Right lobe of liver (tissue), 6 donors: ENCODE measurements at regions not wholly inside any gene's neighbourhood (a gene's known extent, or its start where the extent isn't known, plus 50 kb on each side); places are given as distances from the start of the nearest gene placed in this dataset.

Source experiments
- ATAC-seq, 4 donors: fragments of 200-7000 bp; cut with Tn5 transposase; one replicate each; pipeline ENCODE4 v1.9.1; 2020; ENCODE audit warnings: mild to moderate bottlenecking in 4 of 4, moderate library complexity in 4 of 4
- DNase-seq, 3 donors: peaks; one replicate each; pipeline ENCODE4 v3.0.0-alpha.2; 2020
- H3K27ac ChIP-seq, 3 donors: fragments of 200-600 bp; one replicate each; pipeline ENCODE4 v1.8.0; 2022
- H3K27me3 ChIP-seq, 2 donors: fragments of 200-600 bp; one replicate each; pipeline ENCODE4 v1.8.0; 2022
- H3K36me3 ChIP-seq, 4 donors: fragments of 200-600 bp; sonication (generic) in 1 of 4; one replicate each; pipeline versions ENCODE4 v1.5.1 to v1.8.0; 2017 to 2022; ENCODE audit warnings: control low read depth in 1 of 4
- H3K4me1 ChIP-seq, 4 donors: fragments of 200-600 bp; sonication (generic) in 1 of 4; one replicate each; pipeline versions ENCODE4 v1.5.1 to v1.8.0; 2017 to 2022; ENCODE audit warnings: control low read depth in 1 of 4
- H3K4me3 ChIP-seq, 3 donors: fragments of 200-600 bp; one replicate each; pipeline ENCODE4 v1.8.0; 2022
- H3K9me3 ChIP-seq, 4 donors: fragments of 200-600 bp; sonication (generic) in 1 of 4; one replicate each; pipeline versions ENCODE4 v1.5.1 to v1.8.0; 2017 to 2022; ENCODE audit warnings: control low read depth in 1 of 4
- POLR2A ChIP-seq: fragments of 450-650 bp; IDR thresholded peaks from one replicate; pipeline ENCODE4 v1.6.1; 2017; ENCODE audit warnings: antibody characterized with exemption, mild to moderate bottlenecking
- WGBS: methylation state at CpG from one replicate; pipeline ENCODE4 v1.1.6; 2018; ENCODE audit warnings: low coverage, low lambda C conversion rate; ENCODE audit not compliant: insufficient coverage; ENCODE audit errors: missing lambda C conversion rate; 5-methylcytosine and 5-hydroxymethylcytosine counted together
- intact Hi-C, 2 donors: fragments of 100-400 bp; cut with DNase I; formaldehyde crosslinking; loops; one replicate each; pipeline versions ENCODE4 v1.11.2 to v1.14.1; 2022
- TF ChIP-seq, protein P1 (sequence below), 4 donors: fragments of 200-600 bp in 3 of 4; fragments of 450-650 bp in 1 of 4; IDR thresholded peaks; one replicate each; pipeline versions ENCODE4 v1.5.1 to v1.8.0; 2016 to 2022; ENCODE audit warnings: antibody characterized with exemption in 4 of 4, mild to moderate bottlenecking in 2 of 4
- donor health status: DM: no; HTN: yes; CAD: no.
- donor health status: DM: no; HTN: no; CAD: no.
- donor health status: DM: no; HTN: no; CAD: no.
- donor health status: DM: no; HTN: yes; CAD: no.
- donor health status: DM: no; HTN: yes; CAD: no.

DNA sequence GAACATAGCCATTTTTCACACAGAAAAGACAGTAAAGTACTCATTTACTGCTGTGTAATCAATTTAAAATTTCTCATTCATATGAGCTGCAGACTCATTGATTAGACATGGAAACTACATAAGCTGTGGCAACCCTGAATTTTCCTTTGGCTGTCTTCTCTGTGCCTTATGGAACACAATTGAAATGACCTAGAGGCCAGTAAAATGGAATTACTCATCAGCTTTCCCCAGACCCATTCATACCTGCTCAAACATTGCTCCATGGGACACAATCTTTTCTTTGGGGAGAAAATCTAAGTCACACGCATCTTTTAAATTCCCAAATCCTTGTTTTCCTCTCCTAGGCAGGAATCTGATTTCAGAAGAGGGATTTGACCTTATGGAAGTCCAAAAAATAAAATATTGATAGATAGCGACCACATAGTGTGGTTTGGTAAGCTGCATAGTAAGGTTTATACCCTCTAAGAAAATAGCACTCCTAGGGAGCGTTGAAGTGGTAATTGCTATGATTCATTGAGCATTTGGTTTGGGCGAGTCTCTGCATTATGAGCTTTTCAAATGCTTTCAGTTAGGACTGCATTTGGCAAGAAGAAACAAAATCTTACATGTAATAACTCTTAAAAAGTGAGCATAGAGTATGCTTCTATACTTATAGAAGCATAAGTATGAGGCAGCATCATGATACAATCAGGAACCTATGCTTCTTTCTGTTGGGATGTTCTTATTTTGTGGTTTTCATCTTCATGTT lies 243.4 kb upstream of the GADL1 start:
- TF ChIP-seq POLR2A: no peak
- TF ChIP-seq, protein P1, sequence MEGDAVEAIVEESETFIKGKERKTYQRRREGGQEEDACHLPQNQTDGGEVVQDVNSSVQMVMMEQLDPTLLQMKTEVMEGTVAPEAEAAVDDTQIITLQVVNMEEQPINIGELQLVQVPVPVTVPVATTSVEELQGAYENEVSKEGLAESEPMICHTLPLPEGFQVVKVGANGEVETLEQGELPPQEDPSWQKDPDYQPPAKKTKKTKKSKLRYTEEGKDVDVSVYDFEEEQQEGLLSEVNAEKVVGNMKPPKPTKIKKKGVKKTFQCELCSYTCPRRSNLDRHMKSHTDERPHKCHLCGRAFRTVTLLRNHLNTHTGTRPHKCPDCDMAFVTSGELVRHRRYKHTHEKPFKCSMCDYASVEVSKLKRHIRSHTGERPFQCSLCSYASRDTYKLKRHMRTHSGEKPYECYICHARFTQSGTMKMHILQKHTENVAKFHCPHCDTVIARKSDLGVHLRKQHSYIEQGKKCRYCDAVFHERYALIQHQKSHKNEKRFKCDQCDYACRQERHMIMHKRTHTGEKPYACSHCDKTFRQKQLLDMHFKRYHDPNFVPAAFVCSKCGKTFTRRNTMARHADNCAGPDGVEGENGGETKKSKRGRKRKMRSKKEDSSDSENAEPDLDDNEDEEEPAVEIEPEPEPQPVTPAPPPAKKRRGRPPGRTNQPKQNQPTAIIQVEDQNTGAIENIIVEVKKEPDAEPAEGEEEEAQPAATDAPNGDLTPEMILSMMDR (IDR thresholded peaks at IDR 0.05): no peak
- no peak for ATAC-seq
- DNase-seq: no peak
- WGBS: 91% methylated on average over 4 of the region's 4 CpGs
- no peaks in the 10 kb centered on the region for H3K27me3 ChIP-seq
- no peaks in the 10 kb centered on the region for H3K9me3 ChIP-seq
- no peaks in the 10 kb centered on the region for H3K36me3 ChIP-seq
- no peaks in the 10 kb centered on the region for H3K4me1 ChIP-seq
- H3K4me3 ChIP-seq: no peak overlapping the region
- no peak overlapping the region for H3K27ac ChIP-seq
- intact Hi-C loops: loop anchor here in 1 of 2 donors (10.0 kb wide), 1 partner anchor 373 kb away; no protein-coding TSS in a partner anchor

DNA sequence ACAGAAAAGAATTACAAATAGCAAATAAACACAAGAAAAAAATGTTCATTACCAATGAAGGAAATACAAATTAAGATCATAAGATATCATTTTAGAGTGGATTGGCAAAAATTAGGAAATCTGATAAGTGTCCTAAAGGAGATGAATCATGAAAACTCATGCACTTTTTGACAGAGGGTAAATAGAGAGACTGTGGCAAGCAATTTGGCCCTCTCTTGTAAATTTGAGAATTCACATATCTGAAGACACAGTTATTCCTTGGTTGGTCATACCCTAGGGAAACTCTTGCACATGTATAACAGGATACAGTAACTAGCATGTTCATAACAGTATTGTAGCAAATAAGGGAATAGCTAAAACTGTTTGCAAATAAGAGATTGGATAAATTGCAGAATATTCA lies 246.0 kb upstream of the GADL1 start:
- DNase-seq: no peak
- H3K4me3 ChIP-seq: no peak overlapping the region
- ATAC-seq: no peak
- TF ChIP-seq, protein P1 (IDR thresholded peaks at IDR 0.05): no peak
- no peak for TF ChIP-seq POLR2A
- no peaks in the 10 kb centered on the region for H3K36me3 ChIP-seq
- H3K4me1 ChIP-seq: no peaks in the 10 kb centered on the region
- no peak overlapping the region for H3K27ac ChIP-seq
- no peaks in the 10 kb centered on the region for H3K9me3 ChIP-seq
- no peaks in the 10 kb centered on the region for H3K27me3 ChIP-seq
- intact Hi-C loops: no loop called here

DNA sequence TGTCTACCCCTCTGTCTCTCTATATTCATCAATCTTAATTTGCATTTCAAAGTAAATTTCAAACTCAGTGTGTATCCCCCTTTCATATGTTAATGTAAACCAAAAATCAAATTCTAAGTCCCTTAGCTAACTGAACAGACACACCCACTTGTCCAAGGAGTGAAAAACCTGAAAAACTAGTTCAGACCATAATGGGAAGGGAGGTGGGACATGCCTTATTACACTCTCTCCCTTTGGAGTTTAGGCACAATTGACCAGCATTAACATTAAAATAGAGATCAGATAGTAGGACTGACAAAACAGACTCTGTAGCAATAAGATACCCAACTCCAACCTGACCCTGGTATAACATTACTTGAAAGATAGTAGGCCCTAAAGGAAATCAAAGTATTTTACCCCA lies 247.7 kb upstream of the GADL1 start:
- TF ChIP-seq POLR2A: no peak
- TF ChIP-seq, protein P1 (IDR thresholded peaks at IDR 0.05): no peak
- Histone ChIP-seq H3K9me3 (no peaks in the 10 kb centered on the region), H3K4me3 (no peak overlapping the region), H3K27me3 (no peaks in the 10 kb centered on the region), H3K4me1 (no peaks in the 10 kb centered on the region), H3K27ac (no peak overlapping the region), H3K36me3 (no peaks in the 10 kb centered on the region)
- ATAC-seq (no peak), DNase-seq (no peak)
- intact Hi-C loops: no loop called here

DNA sequence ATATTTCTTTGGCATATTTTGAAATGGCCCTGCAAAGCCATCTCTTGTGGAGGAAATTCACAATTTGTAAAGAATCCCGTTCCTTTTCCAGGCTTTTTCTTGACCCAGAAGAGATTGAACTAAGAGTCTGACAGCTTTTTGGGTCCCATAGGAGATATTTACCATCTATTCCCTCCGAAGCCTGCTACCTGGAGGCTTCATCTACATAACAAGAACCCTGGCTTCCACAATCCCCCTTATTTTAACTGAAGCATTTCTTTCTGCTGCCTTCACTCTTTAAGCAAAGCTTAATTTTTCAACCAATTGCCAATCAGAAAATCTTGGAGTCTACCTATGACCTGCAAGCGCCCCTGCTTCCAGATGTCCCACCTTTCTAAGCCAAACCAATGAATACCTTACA lies 248.1 kb upstream of the GADL1 start:
- Histone ChIP-seq H3K4me3 (no peak overlapping the region), H3K4me1 (no peaks in the 10 kb centered on the region), H3K9me3 (no peaks in the 10 kb centered on the region), H3K27ac (no peak overlapping the region), H3K27me3 (no peaks in the 10 kb centered on the region), H3K36me3 (no peaks in the 10 kb centered on the region)
- intact Hi-C loops: no loop called here
- ATAC-seq (no peak), DNase-seq (no peak)
- WGBS: 90% methylated on average over 3 of the region's 3 CpGs
- TF ChIP-seq POLR2A: no peak
- TF ChIP-seq, protein P1 (IDR thresholded peaks at IDR 0.05): no peak

DNA sequence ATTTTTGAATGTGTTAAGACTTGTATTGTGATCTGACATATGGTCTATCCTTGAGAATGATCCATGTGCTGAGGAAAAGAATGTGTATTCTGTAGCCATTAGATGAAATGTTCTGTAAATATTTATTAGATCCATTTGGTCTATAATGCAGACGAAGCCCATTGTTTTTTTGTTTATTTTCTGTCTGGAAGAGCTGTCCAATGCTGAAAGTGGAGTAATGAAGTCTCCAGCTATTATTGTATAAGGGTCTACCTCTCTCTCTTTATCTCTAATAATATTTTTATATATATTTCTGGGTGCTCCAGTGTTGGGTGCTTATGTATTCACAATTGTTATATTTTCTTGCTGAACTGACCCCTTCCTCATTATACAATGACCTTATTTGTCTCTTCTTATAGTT lies 250.6 kb upstream of the GADL1 start:
- Histone ChIP-seq H3K36me3 (no peaks in the 10 kb centered on the region), H3K4me3 (no peak overlapping the region), H3K27me3 (no peaks in the 10 kb centered on the region), H3K4me1 (no peaks in the 10 kb centered on the region), H3K27ac (no peak overlapping the region), H3K9me3 (no peaks in the 10 kb centered on the region)
- intact Hi-C loops: no loop called here
- TF ChIP-seq POLR2A: no peak
- TF ChIP-seq, protein P1 (IDR thresholded peaks at IDR 0.05): no peak
- DNase-seq (no peak), ATAC-seq (no peak)
- WGBS: 64% methylated on average over 1 of the region's 1 CpG
